Right lobe of liver (tissue), 4 donors: ENCODE measurements at regions not wholly inside any gene's neighbourhood (a gene's known extent, or its start where the extent isn't known, plus 50 kb on each side); places are given as distances from the start of the nearest gene placed in this dataset.

Experiments
- POLR2A ChIP-seq: fragments of 450-650 bp; IDR thresholded peaks from one replicate; pipeline ENCODE4 v1.6.1; 2017; ENCODE audit warnings: antibody characterized with exemption, mild to moderate bottlenecking
- TF ChIP-seq, protein P1 (sequence below), 4 donors: fragments of 200-600 bp in 3 of 4; fragments of 450-650 bp in 1 of 4; IDR thresholded peaks; one replicate each; pipeline versions ENCODE4 v1.5.1 to v1.8.0; 2016 to 2022; ENCODE audit warnings: antibody characterized with exemption in 4 of 4, mild to moderate bottlenecking in 2 of 4
- donor health status: DM: no; HTN: no; CAD: no.
- donor health status: DM: no; HTN: no; CAD: no.
- donor health status: DM: no; HTN: yes; CAD: no.

DNA sequence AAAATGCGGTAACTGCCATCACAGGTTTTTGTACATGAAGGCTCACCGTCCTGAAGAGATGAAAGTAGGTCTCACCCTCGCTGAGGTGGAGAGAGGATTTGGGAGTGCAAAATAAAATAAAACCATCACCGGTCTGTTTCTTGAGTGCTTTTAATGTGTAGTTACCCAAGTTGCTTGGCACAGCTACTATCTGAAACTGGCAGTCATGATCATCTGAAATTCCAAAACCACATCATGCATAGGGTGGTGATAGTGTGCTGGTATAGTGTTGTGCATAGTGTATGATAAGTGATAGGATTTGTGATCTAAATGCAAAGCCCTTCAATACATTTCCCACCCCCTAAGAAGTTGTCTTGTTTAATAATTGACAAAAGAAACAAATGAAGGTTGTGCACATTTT is 381.3 kb downstream of the DMRT2 start:
- no peak for TF ChIP-seq POLR2A
- TF ChIP-seq, protein P1, sequence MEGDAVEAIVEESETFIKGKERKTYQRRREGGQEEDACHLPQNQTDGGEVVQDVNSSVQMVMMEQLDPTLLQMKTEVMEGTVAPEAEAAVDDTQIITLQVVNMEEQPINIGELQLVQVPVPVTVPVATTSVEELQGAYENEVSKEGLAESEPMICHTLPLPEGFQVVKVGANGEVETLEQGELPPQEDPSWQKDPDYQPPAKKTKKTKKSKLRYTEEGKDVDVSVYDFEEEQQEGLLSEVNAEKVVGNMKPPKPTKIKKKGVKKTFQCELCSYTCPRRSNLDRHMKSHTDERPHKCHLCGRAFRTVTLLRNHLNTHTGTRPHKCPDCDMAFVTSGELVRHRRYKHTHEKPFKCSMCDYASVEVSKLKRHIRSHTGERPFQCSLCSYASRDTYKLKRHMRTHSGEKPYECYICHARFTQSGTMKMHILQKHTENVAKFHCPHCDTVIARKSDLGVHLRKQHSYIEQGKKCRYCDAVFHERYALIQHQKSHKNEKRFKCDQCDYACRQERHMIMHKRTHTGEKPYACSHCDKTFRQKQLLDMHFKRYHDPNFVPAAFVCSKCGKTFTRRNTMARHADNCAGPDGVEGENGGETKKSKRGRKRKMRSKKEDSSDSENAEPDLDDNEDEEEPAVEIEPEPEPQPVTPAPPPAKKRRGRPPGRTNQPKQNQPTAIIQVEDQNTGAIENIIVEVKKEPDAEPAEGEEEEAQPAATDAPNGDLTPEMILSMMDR (IDR thresholded peaks at IDR 0.05), result no peak
